HCT116 (cell line): ENCODE measurements at regions not wholly inside any gene's neighbourhood (a gene's known extent, or its start where the extent isn't known, plus 50 kb on each side); places are given as distances from the start of the nearest gene placed in this dataset.

Experiments
- EZH2 ChIP-seq: fragments of 200-600 bp; sonication (generic); IDR thresholded peaks from 2 replicates; pipeline ENCODE4 v1.6.1; 2017; ENCODE audit warnings: antibody characterized with exemption, mixed run types
- EZH2phosphoT487 ChIP-seq: fragments of 200-600 bp; IDR thresholded peaks from 2 replicates; pipeline ENCODE4 v1.6.1; 2018; ENCODE audit warnings: antibody characterized with exemption, borderline replicate concordance
- SIN3A ChIP-seq: IDR thresholded peaks from 2 replicates; pipeline ENCODE4 v1.6.1; 2012; ENCODE audit warnings: low read depth
- SP1 ChIP-seq: IDR thresholded peaks from 2 replicates; pipeline ENCODE4 v1.6.1; 2012; ENCODE audit warnings: low read depth
- SRF ChIP-seq: IDR thresholded peaks from 2 replicates; pipeline ENCODE4 v1.6.1; 2012; ENCODE audit warnings: low read depth
- TF ChIP-seq, protein P1 (sequence below), 3 experiments: fragments of 200-600 bp in 1 of 3; sonication (generic) in 1 of 3; IDR thresholded peaks in 2 of 3; conservative IDR thresholded peaks in 1 of 3; 2 replicates each; pipeline ENCODE4 v1.5.1; 2012 to 2017; ENCODE audit warnings: low read depth in 2 of 3, low read length in 2 of 3, antibody characterized with exemption in 1 of 3, borderline replicate concordance in 1 of 3, control low read depth in 1 of 3, mild to moderate bottlenecking in 1 of 3, mixed read lengths in 1 of 3, mixed run types in 1 of 3, moderate library complexity in 1 of 3; ENCODE audit not compliant: insufficient read depth in 1 of 3
- TF ChIP-seq, protein P2 (sequence below): IDR thresholded peaks from 2 replicates; pipeline ENCODE4 v1.6.1; 2012

- TF ChIP-seq, protein P1, sequence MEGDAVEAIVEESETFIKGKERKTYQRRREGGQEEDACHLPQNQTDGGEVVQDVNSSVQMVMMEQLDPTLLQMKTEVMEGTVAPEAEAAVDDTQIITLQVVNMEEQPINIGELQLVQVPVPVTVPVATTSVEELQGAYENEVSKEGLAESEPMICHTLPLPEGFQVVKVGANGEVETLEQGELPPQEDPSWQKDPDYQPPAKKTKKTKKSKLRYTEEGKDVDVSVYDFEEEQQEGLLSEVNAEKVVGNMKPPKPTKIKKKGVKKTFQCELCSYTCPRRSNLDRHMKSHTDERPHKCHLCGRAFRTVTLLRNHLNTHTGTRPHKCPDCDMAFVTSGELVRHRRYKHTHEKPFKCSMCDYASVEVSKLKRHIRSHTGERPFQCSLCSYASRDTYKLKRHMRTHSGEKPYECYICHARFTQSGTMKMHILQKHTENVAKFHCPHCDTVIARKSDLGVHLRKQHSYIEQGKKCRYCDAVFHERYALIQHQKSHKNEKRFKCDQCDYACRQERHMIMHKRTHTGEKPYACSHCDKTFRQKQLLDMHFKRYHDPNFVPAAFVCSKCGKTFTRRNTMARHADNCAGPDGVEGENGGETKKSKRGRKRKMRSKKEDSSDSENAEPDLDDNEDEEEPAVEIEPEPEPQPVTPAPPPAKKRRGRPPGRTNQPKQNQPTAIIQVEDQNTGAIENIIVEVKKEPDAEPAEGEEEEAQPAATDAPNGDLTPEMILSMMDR (IDR thresholded peaks at IDR 0.05 in 2 of 3, conservative IDR thresholded peaks at IDR 0.05 in 1 of 3; ENCODE audit: borderline replicate concordance in 1 of 3, insufficient read depth in 1 of 3, low read depth in 2 of 3, low read length in 2 of 3): no peak
- TF ChIP-seq EZH2 (no peak), SRF (no peak), SIN3A (no peak), SP1 (no peak), EZH2phosphoT487 (no peak)
- TF ChIP-seq, protein P2, sequence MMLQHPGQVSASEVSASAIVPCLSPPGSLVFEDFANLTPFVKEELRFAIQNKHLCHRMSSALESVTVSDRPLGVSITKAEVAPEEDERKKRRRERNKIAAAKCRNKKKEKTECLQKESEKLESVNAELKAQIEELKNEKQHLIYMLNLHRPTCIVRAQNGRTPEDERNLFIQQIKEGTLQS: no peak
Observed at GRCh38 chr5:53399926-53400697, 80.3 kb upstream of the FST start.
